Muscle layer of colon (tissue), 2 donors: ENCODE measurements at regions not wholly inside any gene's neighbourhood (a gene's known extent, or its start where the extent isn't known, plus 50 kb on each side); places are given as distances from the start of the nearest gene placed in this dataset.
"Not testable (repeated sequence)": the region's sequence is repeated elsewhere in the genome, so short reads cannot be mapped to it uniquely, and the experiment has no call there.

Experiments used
- H3K27ac ChIP-seq: one replicate; pipeline ENCODE4 v1.7.0; 2013; ENCODE audit warnings: low read depth, mild to moderate bottlenecking, low read length, moderate library complexity
- H3K27me3 ChIP-seq, 2 donors: one replicate each; pipeline ENCODE4 v1.7.0; 2013; ENCODE audit warnings: low read length in 2 of 2, mild to moderate bottlenecking in 2 of 2; ENCODE audit not compliant: insufficient read depth in 2 of 2, control insufficient read depth in 1 of 2
- H3K36me3 ChIP-seq: one replicate; pipeline ENCODE4 v1.7.0; 2013; ENCODE audit warnings: mild to moderate bottlenecking, low read length; ENCODE audit not compliant: insufficient read depth
- H3K4me1 ChIP-seq: one replicate; pipeline ENCODE4 v1.7.0; 2013; ENCODE audit warnings: mild to moderate bottlenecking, low read length; ENCODE audit not compliant: insufficient read depth
- H3K4me3 ChIP-seq, 2 donors: one replicate each; pipeline ENCODE4 v1.7.0; 2013; ENCODE audit warnings: low read length in 2 of 2, low read depth in 1 of 2, mild to moderate bottlenecking in 1 of 2, moderate library complexity in 1 of 2
- H3K9ac ChIP-seq: one replicate; pipeline ENCODE4 v1.7.0; 2013; ENCODE audit warnings: low read length
- H3K9me3 ChIP-seq: one replicate; pipeline ENCODE4 v1.7.0; 2013; ENCODE audit warnings: mild to moderate bottlenecking, low read length
- donor health status: abdominal sarcoma.
- donor health status: Adenocarcinoma of cecum.

- no peak overlapping the region for H3K4me3 ChIP-seq
- H3K4me1 ChIP-seq, result no peaks in the 10 kb centered on the region
- no peaks in the 10 kb centered on the region for H3K36me3 ChIP-seq
- no peaks in the 10 kb centered on the region for H3K27me3 ChIP-seq
- H3K27ac ChIP-seq, result no peak overlapping the region
- no peak overlapping the region for H3K9ac ChIP-seq
- H3K9me3 ChIP-seq, result no peaks in the 10 kb centered on the region
Observed at GRCh38 chr12:42030588-42030987, 114.1 kb downstream of the GXYLT1 start.

DNA sequence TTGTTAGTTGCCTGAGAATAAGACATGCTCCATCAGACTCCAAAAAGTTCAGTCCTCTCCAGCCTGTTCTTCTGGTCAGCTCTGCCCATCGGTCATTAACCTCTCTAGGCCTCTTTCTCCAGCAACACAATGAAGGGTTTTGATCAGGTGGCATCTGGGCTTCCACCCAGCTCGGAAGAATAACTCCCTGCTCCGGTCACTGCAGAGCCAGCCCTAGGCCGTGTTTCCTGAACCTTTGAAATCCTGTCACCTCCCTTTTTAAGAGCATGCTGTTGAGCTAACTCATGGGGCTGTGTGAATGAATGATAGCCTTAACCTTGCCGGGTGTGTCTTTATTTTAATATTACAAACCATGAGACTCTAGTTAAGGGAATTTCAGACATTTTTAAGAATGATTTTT is 117.1 kb downstream of the GXYLT1 start:
- H3K27me3 ChIP-seq, result no peaks in the 10 kb centered on the region
- no peak overlapping the region for H3K4me3 ChIP-seq
- H3K9me3 ChIP-seq, result no peaks in the 10 kb centered on the region
- H3K27ac ChIP-seq, result no peak overlapping the region
- H3K4me1 ChIP-seq, result no peaks in the 10 kb centered on the region
- no peak overlapping the region for H3K9ac ChIP-seq
- H3K36me3 ChIP-seq, result no peaks in the 10 kb centered on the region

DNA sequence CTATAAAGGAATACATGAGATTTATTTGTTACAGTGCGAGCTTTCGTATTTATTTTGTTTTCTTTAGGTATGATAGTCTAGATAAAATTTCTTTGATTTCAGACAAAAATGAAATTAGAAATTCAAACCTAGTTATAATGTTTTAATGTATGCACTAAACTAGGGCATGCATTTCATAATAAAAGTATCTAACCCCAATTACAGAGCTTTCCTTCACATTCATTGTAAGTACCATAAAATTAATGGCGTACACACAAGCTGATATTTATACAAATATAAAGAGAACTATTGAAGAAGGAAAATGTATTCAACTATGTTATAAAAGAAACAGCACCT is 120.2 kb downstream of the GXYLT1 start:
- Histone ChIP-seq H3K27me3 (no peaks in the 10 kb centered on the region), H3K9me3 (no peaks in the 10 kb centered on the region), H3K9ac (no peak overlapping the region), H3K4me3 (no peak overlapping the region), H3K36me3 (no peaks in the 10 kb centered on the region), H3K27ac (no peak overlapping the region), H3K4me1 (no peaks in the 10 kb centered on the region)

GRCh38 chr12:42023733-42024494 is 120.8 kb downstream of the GXYLT1 start:
- no peak overlapping the region for H3K27ac ChIP-seq
- no peaks in the 10 kb centered on the region for H3K36me3 ChIP-seq
- H3K4me1 ChIP-seq, result no peaks in the 10 kb centered on the region
- H3K27me3 ChIP-seq, result no peaks in the 10 kb centered on the region
- H3K9me3 ChIP-seq, result no peaks in the 10 kb centered on the region
- no peak overlapping the region for H3K9ac ChIP-seq
- H3K4me3 ChIP-seq, result peak overlapping the region; percentile 25 to 69

DNA sequence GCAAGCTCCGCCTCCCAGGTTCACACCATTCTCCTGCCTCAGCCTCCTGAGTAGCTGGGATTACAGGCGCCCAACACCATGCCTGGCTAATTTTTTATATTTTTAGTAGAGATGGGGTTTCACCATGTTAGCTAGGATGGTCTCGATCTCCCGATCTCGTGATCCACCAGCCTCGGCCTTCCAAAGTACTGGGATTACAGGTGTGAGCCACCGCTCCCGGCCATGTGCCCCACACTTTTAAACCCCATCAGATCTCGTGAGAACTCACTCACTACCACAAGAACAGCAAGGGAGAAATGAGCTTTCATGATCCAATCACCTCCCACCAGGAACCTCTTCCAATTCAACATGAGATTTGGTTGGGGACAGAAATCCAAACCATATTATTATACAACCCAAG is 122.7 kb downstream of the GXYLT1 start:
- not testable (repeated sequence) for H3K4me3 ChIP-seq

DNA sequence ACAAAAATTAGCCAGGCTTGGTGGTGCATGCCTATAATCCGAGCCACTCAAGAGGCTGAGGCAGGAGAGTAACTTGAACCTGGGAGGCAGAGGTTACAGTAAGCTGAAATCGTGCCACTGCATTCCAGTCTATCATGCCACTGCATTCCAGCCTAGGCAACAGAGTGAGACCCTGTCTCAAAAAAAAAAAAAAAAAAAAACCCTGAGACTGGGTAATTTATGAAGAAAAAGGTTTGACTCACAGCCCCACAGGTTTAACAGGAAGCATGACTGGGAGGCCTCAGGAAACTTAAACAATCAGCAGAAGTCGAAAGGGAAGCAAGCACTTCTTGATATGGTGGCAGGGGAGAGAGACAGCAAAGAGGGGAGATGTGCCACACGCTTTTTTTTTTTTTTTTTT is 123.2 kb downstream of the GXYLT1 start:
- Histone ChIP-seq H3K4me1 (no peaks in the 10 kb centered on the region), H3K36me3 (no peaks in the 10 kb centered on the region), H3K9ac (no peak overlapping the region), H3K4me3 (no peak overlapping the region), H3K9me3 (no peaks in the 10 kb centered on the region), H3K27ac (no peak overlapping the region), H3K27me3 (no peaks in the 10 kb centered on the region)

More for the DNA sequence above, 122.7 kb downstream of the GXYLT1 start:
- H3K4me1 ChIP-seq, H3K27me3 ChIP-seq, H3K9ac ChIP-seq, H3K36me3 ChIP-seq, H3K9me3 ChIP-seq, H3K27ac ChIP-seq: not testable (repeated sequence)

DNA sequence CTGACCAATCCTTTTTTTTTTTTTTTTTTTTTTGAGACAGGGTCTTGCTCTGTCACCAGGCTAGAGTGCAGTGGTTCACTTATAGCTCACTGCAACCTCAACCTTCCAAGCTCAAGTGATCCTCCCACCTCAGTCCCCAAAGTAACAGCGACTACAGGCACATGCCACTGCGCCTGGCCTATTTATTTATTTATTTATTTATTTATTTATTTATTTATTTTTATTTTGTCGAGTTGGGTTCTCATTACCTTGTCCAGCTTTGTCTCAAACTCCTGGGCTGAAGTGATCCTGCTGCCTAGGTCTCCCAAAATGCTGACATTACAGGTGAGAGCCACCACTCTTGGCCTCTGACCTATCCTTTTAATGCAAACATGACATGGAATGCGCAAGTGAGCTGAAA is 124.4 kb downstream of the GXYLT1 start:
- no peak overlapping the region for H3K27ac ChIP-seq

GRCh38 chr12:42019746-42020145 is 124.9 kb downstream of the GXYLT1 start:
- H3K9ac ChIP-seq, result no peak overlapping the region
- H3K9me3 ChIP-seq, result no peaks in the 10 kb centered on the region
- H3K4me1 ChIP-seq, result no peaks in the 10 kb centered on the region
- H3K27ac ChIP-seq, result no peak overlapping the region
- H3K27me3 ChIP-seq, result no peaks in the 10 kb centered on the region
- H3K4me3 ChIP-seq, result no peak overlapping the region
- no peaks in the 10 kb centered on the region for H3K36me3 ChIP-seq

More for the DNA sequence above, 124.4 kb downstream of the GXYLT1 start:
- Histone ChIP-seq H3K4me1 (no peaks in the 10 kb centered on the region), H3K9me3 (no peaks in the 10 kb centered on the region), H3K9ac (no peak overlapping the region), H3K4me3 (no peak overlapping the region), H3K27me3 (no peaks in the 10 kb centered on the region), H3K36me3 (no peaks in the 10 kb centered on the region)

- Histone ChIP-seq H3K27me3 (no peaks in the 10 kb centered on the region), H3K36me3 (no peaks in the 10 kb centered on the region), H3K4me1 (no peaks in the 10 kb centered on the region), H3K4me3 (no peak overlapping the region), H3K27ac (no peak overlapping the region), H3K9ac (no peak overlapping the region), H3K9me3 (no peaks in the 10 kb centered on the region)
Observed at GRCh38 chr12:42017051-42017450, 127.6 kb downstream of the GXYLT1 start.

DNA sequence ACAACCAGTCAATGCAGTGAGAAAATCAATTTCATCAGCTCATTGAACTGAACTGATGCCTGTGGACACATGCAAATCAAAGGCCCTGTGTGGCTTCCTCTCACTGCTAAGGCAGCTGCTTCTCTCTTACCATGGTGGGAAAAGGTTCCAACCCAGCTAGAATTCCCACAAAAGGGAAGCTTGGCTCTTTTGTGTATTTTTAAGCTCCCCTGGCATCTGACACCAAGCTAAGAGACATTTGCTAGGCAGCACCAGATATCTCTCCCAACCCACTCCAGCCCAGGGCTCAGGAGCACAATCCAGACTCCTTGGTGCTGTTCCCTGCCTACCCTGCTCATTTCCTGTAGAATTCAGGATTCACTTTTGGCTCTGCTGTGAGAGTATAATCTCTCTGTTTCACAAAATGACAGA is 129.6 kb downstream of the GXYLT1 start:
- Histone ChIP-seq H3K36me3 (no peaks in the 10 kb centered on the region), H3K4me3 (no peak overlapping the region), H3K27me3 (no peaks in the 10 kb centered on the region), H3K27ac (no peak overlapping the region), H3K9ac (no peak overlapping the region), H3K4me1 (no peaks in the 10 kb centered on the region), H3K9me3 (no peaks in the 10 kb centered on the region)

DNA sequence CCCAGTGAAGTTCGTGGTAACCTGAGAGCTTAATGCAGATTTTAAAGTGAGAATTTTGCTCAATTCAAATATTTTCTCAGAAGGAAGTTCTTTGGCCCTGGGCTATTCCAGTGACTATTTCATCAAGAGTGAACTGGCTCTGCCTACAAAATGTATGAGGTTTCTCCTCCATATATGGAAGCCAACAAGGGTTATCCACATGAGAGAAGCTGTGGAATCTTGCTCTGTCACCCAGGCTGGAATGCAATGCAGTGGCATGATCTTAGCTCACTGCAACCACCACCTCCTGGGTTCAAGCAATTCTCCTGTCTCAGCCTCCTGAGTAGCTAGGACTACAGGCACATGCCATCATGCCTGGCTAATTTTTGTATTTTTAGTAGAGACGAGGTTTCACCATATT is 132.2 kb downstream of the GXYLT1 start:
- not testable (repeated sequence) for H3K9ac ChIP-seq, H3K9me3 ChIP-seq, H3K36me3 ChIP-seq, H3K27me3 ChIP-seq, H3K4me1 ChIP-seq, H3K27ac ChIP-seq, H3K4me3 ChIP-seq

DNA sequence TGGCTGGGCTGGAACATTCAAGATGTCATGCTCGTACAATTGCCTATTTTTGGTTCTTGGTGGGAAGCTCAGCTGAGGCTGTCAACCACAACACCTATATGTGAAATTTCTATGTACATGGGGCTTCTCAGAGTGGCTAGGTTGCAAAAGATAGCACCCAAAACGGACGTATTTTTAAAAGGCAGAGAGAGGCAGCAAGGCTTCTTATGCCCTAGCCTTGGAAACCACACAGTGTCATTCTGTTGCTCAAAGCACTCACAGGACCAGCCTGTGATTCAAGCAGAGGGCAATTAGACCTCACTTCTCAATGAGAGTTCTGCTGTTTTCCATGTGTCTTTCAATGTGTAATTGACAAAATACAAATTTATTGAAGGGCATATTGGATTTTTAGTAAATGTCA is 134.0 kb downstream of the GXYLT1 start:
- H3K27me3 ChIP-seq, result no peaks in the 10 kb centered on the region
- H3K4me1 ChIP-seq, result no peaks in the 10 kb centered on the region
- no peaks in the 10 kb centered on the region for H3K9me3 ChIP-seq
- no peak overlapping the region for H3K9ac ChIP-seq
- H3K36me3 ChIP-seq, result no peaks in the 10 kb centered on the region
- H3K27ac ChIP-seq, result no peak overlapping the region
- H3K4me3 ChIP-seq, result no peak overlapping the region
